H1 (cell line): ENCODE measurements at regions not wholly inside any gene's neighbourhood (a gene's known extent, or its start where the extent isn't known, plus 50 kb on each side); places are given as distances from the start of the nearest gene placed in this dataset.

Experiments used
- CTCF ChIA-PET: fragments of 300-600 bp; sonication (Branson Sonifier 250); formaldehyde crosslinking; loops from one replicate; lab custom pipeline; 2021; ENCODE audit not compliant: partially characterized antibody; lab: Charles Lee
- POLR2A ChIA-PET: fragments of 300-600 bp; sonication (Branson Sonifier 250); formaldehyde crosslinking; loops from one replicate; lab custom pipeline; 2021; ENCODE audit warnings: inconsistent platforms; ENCODE audit not compliant: partially characterized antibody; lab: Charles Lee
- DNase-seq, 2 experiments: peaks; one replicate each; pipeline versions ENCODE4 v3.0.0 to v3.0.0-alpha.2; 2010 to 2022; ENCODE audit warnings: low spot score in 2 of 2, low read depth in 1 of 2, mixed read lengths in 1 of 2
- FAIRE-seq: peaks from 2 replicates; lab custom pipeline; 2011; peaks lifted over from hg19 to GRCh38; lab: Jason Lieb, UNC
- H2AFZ ChIP-seq: 2 replicates; pipeline ENCODE4 v1.8.1; 2012; ENCODE audit warnings: low read length, inconsistent platforms
- H2AK5ac ChIP-seq: 2 replicates; pipeline ENCODE4 v1.6.1; 2013; ENCODE audit warnings: low read depth, low read length
- H2BK120ac ChIP-seq: replicated peaks from 2 replicates; pipeline ENCODE3; 2013; ENCODE audit warnings: low read depth, low read length, inconsistent platforms
- H2BK12ac ChIP-seq: 2 replicates; pipeline ENCODE4 v1.6.1; 2013; ENCODE audit warnings: low read depth, low read length
- H2BK15ac ChIP-seq: 2 replicates; pipeline ENCODE4 v1.6.1; 2013; ENCODE audit warnings: low read length
- H2BK20ac ChIP-seq: 2 replicates; pipeline ENCODE4 v1.6.1; 2013; ENCODE audit warnings: low read length
- H2BK5ac ChIP-seq: 2 replicates; pipeline ENCODE4 v1.6.1; 2013; ENCODE audit warnings: low read depth, low read length
- H3K14ac ChIP-seq: 2 replicates; pipeline ENCODE4 v1.6.1; 2013; ENCODE audit warnings: inconsistent platforms; ENCODE audit not compliant: insufficient read length
- H3K18ac ChIP-seq: 2 replicates; pipeline ENCODE4 v1.6.1; 2013; ENCODE audit warnings: low read length; ENCODE audit errors: extremely low read depth
- H3K23ac ChIP-seq: 2 replicates; pipeline ENCODE4 v1.6.1; 2013; ENCODE audit warnings: inconsistent platforms; ENCODE audit not compliant: insufficient read length
- H3K23me2 ChIP-seq: 2 replicates; pipeline ENCODE4 v1.6.1; 2013; ENCODE audit warnings: low read depth, low read length
- H3K27ac ChIP-seq: 2 replicates; pipeline ENCODE4 v1.6.1; 2011; ENCODE audit warnings: low read depth, low read length, inconsistent platforms
- H3K27me3 ChIP-seq, 4 experiments: replicated peaks in 1 of 4; 1 replicate in 1 of 4; 2 replicates in 3 of 4; pipeline versions ENCODE4 v1.6.1 to v1.8.1; 2011 to 2013; ENCODE audit warnings: low read length in 3 of 4, mild to moderate bottlenecking in 3 of 4, inconsistent platforms in 2 of 4, mixed read lengths in 2 of 4, moderate library complexity in 1 of 4; ENCODE audit not compliant: control insufficient read depth in 3 of 4, insufficient read depth in 3 of 4; ENCODE audit errors: extremely low read depth in 1 of 4
- H3K36me3 ChIP-seq, 4 experiments: 2 replicates each; pipeline versions ENCODE4 v1.6.1 to v1.8.1; 2011 to 2013; ENCODE audit warnings: mild to moderate bottlenecking in 4 of 4, low read length in 3 of 4, moderate library complexity in 2 of 4, control low read depth in 1 of 4, inconsistent platforms in 1 of 4; ENCODE audit not compliant: insufficient read depth in 4 of 4, control insufficient read depth in 2 of 4
- H3K4ac ChIP-seq: replicated peaks from 2 replicates; pipeline ENCODE3; 2013; ENCODE audit warnings: low read length, low read depth, mixed read lengths, inconsistent platforms; ENCODE audit not compliant: insufficient read length
- H3K4me1 ChIP-seq, 4 experiments: replicated peaks in 1 of 4; 1 replicate in 1 of 4; 2 replicates in 3 of 4; pipeline versions ENCODE4 v1.6.1 to v1.8.1; 2011 to 2013; ENCODE audit warnings: low read length in 3 of 4, inconsistent platforms in 2 of 4, mixed read lengths in 1 of 4; ENCODE audit not compliant: insufficient read depth in 4 of 4, control insufficient read depth in 3 of 4
- H3K4me2 ChIP-seq, 2 experiments: 2 replicates each; pipeline versions ENCODE4 v1.6.1 to v1.8.1; 2011 to 2013; ENCODE audit warnings: low read depth in 2 of 2, low read length in 2 of 2, control low read depth in 1 of 2, inconsistent platforms in 1 of 2, mild to moderate bottlenecking in 1 of 2; ENCODE audit not compliant: insufficient read depth in 1 of 2
- H3K4me3 ChIP-seq, 4 experiments: fragments of 200-600, 300-600 bp in 1 of 4; sonication (generic), shearing (Covaris generic), sonication (Bioruptor Twin) in 1 of 4; 2 replicates each; pipeline versions ENCODE4 v1.5.1 to v1.8.1; 2011 to 2016; ENCODE audit warnings: low read length in 4 of 4, low read depth in 3 of 4, control low read depth in 2 of 4, inconsistent platforms in 2 of 4, mild to moderate bottlenecking in 2 of 4, mixed read lengths in 1 of 4, moderate library complexity in 1 of 4; ENCODE audit not compliant: insufficient read depth in 2 of 4; ENCODE audit errors: extremely low read depth in 1 of 4
- H3K56ac ChIP-seq: replicated peaks from 2 replicates; pipeline ENCODE3; 2013; ENCODE audit warnings: low read depth, mild to moderate bottlenecking, mixed read lengths, low read length, inconsistent platforms; ENCODE audit not compliant: insufficient read length
- H3K79me1 ChIP-seq: 2 replicates; pipeline ENCODE4 v1.6.1; 2013; ENCODE audit warnings: low read depth, low read length, control low read depth
- H3K79me2 ChIP-seq, 2 experiments: 2 replicates each; pipeline versions ENCODE4 v1.6.1 to v1.8.1; 2012 to 2013; ENCODE audit warnings: low read length in 2 of 2, mild to moderate bottlenecking in 2 of 2, inconsistent platforms in 1 of 2; ENCODE audit not compliant: insufficient read depth in 2 of 2, control insufficient read depth in 1 of 2
- H3K9ac ChIP-seq, 4 experiments: replicated peaks in 1 of 4; 1 replicate in 1 of 4; 2 replicates in 3 of 4; pipeline versions ENCODE4 v1.6.1 to v1.8.1; 2011 to 2013; ENCODE audit warnings: low read depth in 3 of 4, low read length in 3 of 4, control low read depth in 2 of 4, mild to moderate bottlenecking in 2 of 4, moderate library complexity in 2 of 4, inconsistent platforms in 1 of 4; ENCODE audit errors: extremely low read depth in 1 of 4
- H3K9me3 ChIP-seq, 2 experiments: 2 replicates each; pipeline versions ENCODE4 v1.6.1 to v1.8.1; 2012 to 2013; ENCODE audit warnings: mild to moderate bottlenecking in 2 of 2, moderate library complexity in 2 of 2, control low read depth in 1 of 2, inconsistent platforms in 1 of 2, low read depth in 1 of 2, low read length in 1 of 2, mixed read lengths in 1 of 2; ENCODE audit not compliant: insufficient read depth in 2 of 2
- H4K20me1 ChIP-seq, 2 experiments: replicated peaks in 1 of 2; 2 replicates each; pipeline versions ENCODE3 to v1.8.1; 2011 to 2013; ENCODE audit warnings: inconsistent platforms in 2 of 2, low read length in 2 of 2, mild to moderate bottlenecking in 1 of 2; ENCODE audit not compliant: insufficient read depth in 2 of 2, control insufficient read depth in 1 of 2
- H4K5ac ChIP-seq: 2 replicates; pipeline ENCODE4 v1.6.1; 2013; ENCODE audit warnings: low read length, low read depth, mixed read lengths, inconsistent platforms; ENCODE audit not compliant: insufficient read length
- H4K8ac ChIP-seq: 2 replicates; pipeline ENCODE4 v1.8.0; 2013; ENCODE audit warnings: mild to moderate bottlenecking, moderate library complexity, low read length, inconsistent platforms; ENCODE audit not compliant: insufficient read depth; ENCODE audit errors: extremely low read depth
- H4K91ac ChIP-seq: replicated peaks from 2 replicates; pipeline ENCODE3; 2013; ENCODE audit warnings: low read length, mixed read lengths, inconsistent platforms; ENCODE audit not compliant: insufficient read length
- BRCA1 ChIP-seq: IDR thresholded peaks from 2 replicates; pipeline ENCODE4 v1.6.1; 2012; ENCODE audit warnings: low read depth, low read length, improper control_type of control experiment
- CBX5 ChIP-seq: fragments of 300-800, 300-1000 bp; sonication (generic); IDR thresholded peaks from 2 replicates; pipeline ENCODE4 v1.7.1; 2016; ENCODE audit warnings: antibody characterized with exemption, low read length, low read depth
- CBX8 ChIP-seq: fragments of 300-800, 300-1000 bp; sonication (generic); IDR thresholded peaks from 2 replicates; pipeline ENCODE4 v1.7.1; 2016; ENCODE audit warnings: low read depth, low read length, borderline replicate concordance
- CTBP2 ChIP-seq: IDR thresholded peaks from 2 replicates; pipeline ENCODE4 v1.7.0; 2011; ENCODE audit warnings: borderline replicate concordance, mild to moderate bottlenecking, moderate library complexity, mixed read lengths, low read length; ENCODE audit not compliant: insufficient read depth, insufficient read length
- FOSL1 ChIP-seq: IDR thresholded peaks from 2 replicates; pipeline ENCODE4 v1.6.1; 2011; ENCODE audit warnings: mild to moderate bottlenecking, low read depth, low read length, moderate library complexity; ENCODE audit not compliant: insufficient read depth
- GABPA ChIP-seq: IDR thresholded peaks from 2 replicates; pipeline ENCODE4 v1.6.1; 2011; ENCODE audit warnings: mild to moderate bottlenecking, low read length, moderate library complexity, borderline replicate concordance; ENCODE audit not compliant: insufficient read depth
- HDAC2 ChIP-seq, 2 experiments: fragments of 300-600 bp in 1 of 2; sonication (generic) in 1 of 2; IDR thresholded peaks; 2 replicates each; pipeline ENCODE4 v1.6.1; 2011 to 2012; ENCODE audit warnings: low read depth in 2 of 2, low read length in 2 of 2, mild to moderate bottlenecking in 2 of 2, moderate library complexity in 2 of 2, borderline replicate concordance in 1 of 2, inconsistent platforms in 1 of 2
- RAD21 ChIP-seq, 2 experiments: IDR thresholded peaks in 1 of 2; conservative IDR thresholded peaks in 1 of 2; 2 replicates each; pipeline ENCODE4 v1.6.1; 2011; ENCODE audit warnings: low read depth in 2 of 2, low read length in 2 of 2, improper control_type of control experiment in 1 of 2, inconsistent platforms in 1 of 2, mild to moderate bottlenecking in 1 of 2, moderate library complexity in 1 of 2
- RXRA ChIP-seq: IDR thresholded peaks from 2 replicates; pipeline ENCODE4 v1.6.1; 2011; ENCODE audit warnings: low read depth, mild to moderate bottlenecking, low read length, moderate library complexity; ENCODE audit not compliant: insufficient read depth
- SP1 ChIP-seq: IDR thresholded peaks from 2 replicates; pipeline ENCODE4 v1.6.1; 2011; ENCODE audit warnings: low read depth, low read length
- SP4 ChIP-seq: IDR thresholded peaks from 2 replicates; pipeline ENCODE4 v1.6.1; 2012; ENCODE audit warnings: low read length, inconsistent platforms
- ZNF274 ChIP-seq: IDR thresholded peaks from 2 replicates; pipeline ENCODE4 v1.7.0; 2012; ENCODE audit warnings: low read length, borderline replicate concordance; ENCODE audit errors: extremely low read depth
- WGBS, 2 experiments: shearing (Covaris generic) in 1 of 2; methylation state at CpG; one replicate each; pipeline versions ENCODE4 v1.1.6 to v1.1.7; 2013 to 2015; ENCODE audit warnings: low lambda C conversion rate in 2 of 2, mixed read lengths in 2 of 2, inconsistent platforms in 1 of 2, low coverage in 1 of 2, missing lambda C conversion rate in 1 of 2; ENCODE audit not compliant: insufficient replicate concordance in 2 of 2, insufficient coverage in 1 of 2, insufficient read length in 1 of 2; ENCODE audit errors: extremely low coverage in 1 of 2, missing lambda C conversion rate in 1 of 2; 5-methylcytosine and 5-hydroxymethylcytosine counted together
- TF ChIP-seq, protein P1 (sequence below): IDR thresholded peaks from 2 replicates; pipeline ENCODE4 v1.6.1; 2012; ENCODE audit warnings: inconsistent platforms

GRCh38 chr5:142396436-142397038, 71.7 kb upstream of the SPRY4 start:
- no peak overlapping the region for H3K4ac ChIP-seq
- H2BK120ac ChIP-seq, result no peak overlapping the region
- H3K23ac ChIP-seq, result no peak overlapping the region
- no peak overlapping the region for H2BK15ac ChIP-seq
- ChIA-PET POLR2A (no interaction called here), CTCF (interaction anchor here (1.6 kb wide), 1 partner anchor 153 kb away, joined by 6 read pairs; no protein-coding TSS in a partner anchor)
- no peaks in the 10 kb centered on the region for H3K27me3 ChIP-seq
- 97% methylated on average over 2 of the region's 2 CpGs; no CpG with 5 or more reads in 1 of the 2 experiments for WGBS, 2 experiments
- H3K9me3 ChIP-seq, result peaks cover 5 to 10% of the 10 kb centered on the region in 2 experiments
- H3K14ac ChIP-seq, result no peak overlapping the region
- FAIRE-seq, result no peak
- H4K20me1 ChIP-seq, result no peaks in the 10 kb centered on the region
- H4K5ac ChIP-seq, result no peak overlapping the region
- no peak overlapping the region for H3K56ac ChIP-seq
- no peak overlapping the region for H3K18ac ChIP-seq
- no peak overlapping the region for H2AFZ ChIP-seq
- H3K79me1 ChIP-seq, result no peaks in the 10 kb centered on the region
- no peak overlapping the region for H2BK5ac ChIP-seq
- no peak overlapping the region for H3K9ac ChIP-seq
- H3K36me3 ChIP-seq, result no peaks in the 10 kb centered on the region
- no peak overlapping the region for H2AK5ac ChIP-seq
- no peak overlapping the region for H4K91ac ChIP-seq
- H3K27ac ChIP-seq, result no peak overlapping the region
- H3K4me2 ChIP-seq, result no peak overlapping the region
- no peak for DNase-seq
- peaks cover 0 to 2% (median 0%) of the 10 kb centered on the region in 4 experiments; a peak in 1 of 7 replicates for H3K4me1 ChIP-seq
- no peak overlapping the region for H2BK20ac ChIP-seq
- H3K23me2 ChIP-seq, result peaks cover 2% of the 10 kb centered on the region; the same call in 1 of the 2 replicates
- no peak overlapping the region for H2BK12ac ChIP-seq
- H3K79me2 ChIP-seq, result no peaks in the 10 kb centered on the region; a peak in 1 of 4 replicates
- H4K8ac ChIP-seq, result no peak overlapping the region
- H3K4me3 ChIP-seq, result no peak overlapping the region
- TF ChIP-seq, protein P1, sequence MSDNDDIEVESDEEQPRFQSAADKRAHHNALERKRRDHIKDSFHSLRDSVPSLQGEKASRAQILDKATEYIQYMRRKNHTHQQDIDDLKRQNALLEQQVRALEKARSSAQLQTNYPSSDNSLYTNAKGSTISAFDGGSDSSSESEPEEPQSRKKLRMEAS, result no peak
- no peak for TF ChIP-seq SP4
- TF ChIP-seq RXRA, result no peak
- no peak for TF ChIP-seq GABPA
- TF ChIP-seq CBX5, result no peak
- TF ChIP-seq HDAC2 (IDR thresholded peaks at IDR 0.05; ENCODE audit: borderline replicate concordance in 1 of 2, low read depth in 2 of 2, low read length in 2 of 2), result no peak
- TF ChIP-seq CBX8, result no peak
- no peak for TF ChIP-seq CTBP2
- TF ChIP-seq FOSL1, result no peak
- no peak for TF ChIP-seq ZNF274
- no peak for TF ChIP-seq SP1
- no peak for TF ChIP-seq RAD21 (IDR thresholded peaks at IDR 0.05 in 1 of 2, conservative IDR thresholded peaks at IDR 0.05 in 1 of 2; ENCODE audit: low read depth in 2 of 2, low read length in 2 of 2)
- no peak for TF ChIP-seq BRCA1
